PFSK-1 (cell line): ENCODE measurements at regions not wholly inside any gene's neighbourhood (a gene's known extent, or its start where the extent isn't known, plus 50 kb on each side); places are given as distances from the start of the nearest gene placed in this dataset.

Source experiments
- POLR2AphosphoS5 ChIP-seq: IDR thresholded peaks from 2 replicates; pipeline ENCODE4 v1.6.1; 2012; ENCODE audit warnings: low read depth, mild to moderate bottlenecking, control low read depth, low read length, moderate library complexity
- REST ChIP-seq, 2 experiments: IDR thresholded peaks; 2 replicates each; pipeline versions ENCODE4 v1.6.1 to v1.8.0; 2011 to 2012; ENCODE audit warnings: low read depth in 2 of 2, low read length in 2 of 2, control low read depth in 1 of 2, inconsistent platforms in 1 of 2, mild to moderate bottlenecking in 1 of 2, moderate library complexity in 1 of 2; ENCODE audit not compliant: insufficient read depth in 1 of 2
- TAF1 ChIP-seq: IDR thresholded peaks from 2 replicates; pipeline ENCODE4 v1.6.1; 2012; ENCODE audit warnings: low read length, control low read depth, borderline replicate concordance; ENCODE audit not compliant: insufficient read depth

DNA sequence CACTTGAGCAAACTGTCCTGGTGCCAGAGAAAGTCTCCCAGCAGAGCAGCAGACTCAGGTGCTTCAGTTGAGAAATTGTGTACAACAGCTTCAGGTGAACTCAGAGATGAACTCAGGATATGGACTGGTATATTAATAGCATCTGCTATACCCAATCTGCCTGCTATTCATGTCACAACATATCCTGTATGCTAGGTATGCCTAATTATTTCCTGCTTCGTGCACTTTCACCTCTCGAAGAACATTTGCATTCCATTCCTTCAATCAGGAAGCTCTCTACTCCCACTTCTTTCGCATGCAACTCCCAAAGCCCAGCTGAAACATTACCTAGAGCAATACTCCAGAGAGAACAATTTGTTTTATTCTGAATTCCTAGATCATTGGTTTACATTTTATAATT lies 207.7 kb downstream of the KCNA4 start:
- TF ChIP-seq REST (IDR thresholded peaks at IDR 0.05; ENCODE audit: insufficient read depth in 1 of 2, low read depth in 2 of 2, low read length in 2 of 2) (no peak), POLR2AphosphoS5 (no peak), TAF1 (no peak)
